ENCODE measurements at regions not wholly inside any gene's neighbourhood (a gene's known extent, or its start where the extent isn't known, plus 50 kb on each side); places are given as distances from the start of the nearest gene placed in this dataset.

DNA sequence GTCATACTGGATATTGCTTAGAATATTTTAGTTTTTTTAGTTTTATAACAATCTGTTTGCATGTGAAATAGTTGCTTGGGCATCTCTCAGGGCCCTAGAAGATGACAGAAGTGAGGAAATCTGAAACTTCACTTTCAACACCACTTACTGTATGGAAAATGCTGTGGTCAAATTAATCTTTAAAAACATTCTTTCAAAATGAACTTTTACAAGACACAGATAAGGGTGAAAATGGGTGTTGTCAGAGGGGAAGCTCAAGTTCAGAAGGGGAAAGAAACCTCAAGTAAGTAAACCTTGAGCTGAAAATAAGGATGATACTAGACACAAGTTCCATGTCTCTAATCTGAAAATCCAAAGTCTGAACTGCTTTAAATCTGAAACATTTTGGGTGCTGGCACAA is 1840.1 kb upstream of the RAG2 start:
- Histone ChIP-seq H3K14ac (ENCODE audit: insufficient read depth, low read length) (no peak overlapping the region), H3K9ac (ENCODE audit: extremely low read depth, insufficient read length, low read length) (no peak overlapping the region), H3K23ac (ENCODE audit: insufficient read length, low read depth, low read length) (no peak overlapping the region), H2BK5ac (ENCODE audit: insufficient read length, low read length) (no peak overlapping the region), H3K27ac (ENCODE audit: insufficient read length, low read depth, low read length) (no peak overlapping the region), H4K8ac (replicated peaks; ENCODE audit: insufficient read length, low read depth, low read length) (no peak overlapping the region), H4K91ac (ENCODE audit: insufficient read length, low read depth, low read length) (no peak overlapping the region), H3K4me2 (ENCODE audit: insufficient read depth, insufficient read length, low read length) (no peak overlapping the region), H2AFZ (ENCODE audit: low read length) (no peak overlapping the region), H2BK15ac (ENCODE audit: low read depth, low read length) (no peak overlapping the region), H3K9me3 (ENCODE audit: control insufficient read depth, low read depth, low read length) (no peaks in the 10 kb centered on the region), H3K18ac (ENCODE audit: insufficient read length, low read depth, low read length) (no peak overlapping the region), H4K20me1 (ENCODE audit: control insufficient read depth, insufficient read depth, insufficient read length) (no peaks in the 10 kb centered on the region), H3T11ph (ENCODE audit: low read length) (no peak overlapping the region), H3K56ac (ENCODE audit: insufficient read length, low read depth, low read length) (no peak overlapping the region), H3K4me1 (ENCODE audit: insufficient read depth, low read length) (peaks cover 2% of the 10 kb centered on the region; the same call in 1 of the 2 replicates), H2BK120ac (ENCODE audit: low read depth, low read length, poor library complexity, severe bottlenecking) (no peak overlapping the region), H3K79me1 (ENCODE audit: insufficient read depth, low read depth, low read length, poor library complexity, severe bottlenecking) (no peaks in the 10 kb centered on the region), H2AK5ac (ENCODE audit: insufficient read length, low read length) (no peak overlapping the region), H3K23me2 (ENCODE audit: insufficient read length, low read depth, low read length, poor library complexity, severe bottlenecking) (no peaks in the 10 kb centered on the region), H2BK12ac (ENCODE audit: insufficient read length, low read depth, low read length) (no peak overlapping the region), H4K5ac (ENCODE audit: insufficient read length, low read depth, low read length) (no peak overlapping the region), H2BK20ac (ENCODE audit: low read depth, low read length, poor library complexity, severe bottlenecking) (no peak overlapping the region), H3K27me3 (ENCODE audit: insufficient read depth, low read length) (no peaks in the 10 kb centered on the region), H3K79me2 (ENCODE audit: insufficient read depth, low read length) (no peaks in the 10 kb centered on the region), H3K4ac (ENCODE audit: low read depth, low read length) (no peak overlapping the region)
- H3K9me3 Mint-ChIP-seq, result peaks cover 0 to 5% of the 10 kb centered on the region in 2 experiments; a peak in 2 of 5 replicates
- no peak overlapping the region for H3K4me3 Mint-ChIP-seq
- peaks cover 17 to 20% of the 10 kb centered on the region in 2 experiments for H3K4me1 Mint-ChIP-seq
- DNase-seq, result no peak
- no peak overlapping the region for H3K27ac Mint-ChIP-seq
- H3K27me3 Mint-ChIP-seq (ENCODE audit: low read depth), result no peaks in the 10 kb centered on the region
- peaks cover 0 to 7% (median 4%) of the 10 kb centered on the region in 3 experiments; a peak in 3 of 7 replicates for H3K36me3 Mint-ChIP-seq (ENCODE audit: insufficient read depth in 1 of 3, low read depth in 3 of 3)
- TF ChIP-seq, protein P1, sequence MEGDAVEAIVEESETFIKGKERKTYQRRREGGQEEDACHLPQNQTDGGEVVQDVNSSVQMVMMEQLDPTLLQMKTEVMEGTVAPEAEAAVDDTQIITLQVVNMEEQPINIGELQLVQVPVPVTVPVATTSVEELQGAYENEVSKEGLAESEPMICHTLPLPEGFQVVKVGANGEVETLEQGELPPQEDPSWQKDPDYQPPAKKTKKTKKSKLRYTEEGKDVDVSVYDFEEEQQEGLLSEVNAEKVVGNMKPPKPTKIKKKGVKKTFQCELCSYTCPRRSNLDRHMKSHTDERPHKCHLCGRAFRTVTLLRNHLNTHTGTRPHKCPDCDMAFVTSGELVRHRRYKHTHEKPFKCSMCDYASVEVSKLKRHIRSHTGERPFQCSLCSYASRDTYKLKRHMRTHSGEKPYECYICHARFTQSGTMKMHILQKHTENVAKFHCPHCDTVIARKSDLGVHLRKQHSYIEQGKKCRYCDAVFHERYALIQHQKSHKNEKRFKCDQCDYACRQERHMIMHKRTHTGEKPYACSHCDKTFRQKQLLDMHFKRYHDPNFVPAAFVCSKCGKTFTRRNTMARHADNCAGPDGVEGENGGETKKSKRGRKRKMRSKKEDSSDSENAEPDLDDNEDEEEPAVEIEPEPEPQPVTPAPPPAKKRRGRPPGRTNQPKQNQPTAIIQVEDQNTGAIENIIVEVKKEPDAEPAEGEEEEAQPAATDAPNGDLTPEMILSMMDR (conservative IDR thresholded peaks at IDR 0.05), result no peak
